ENCODE measurements at regions not wholly inside any gene's neighbourhood (a gene's known extent, or its start where the extent isn't known, plus 50 kb on each side); places are given as distances from the start of the nearest gene placed in this dataset.

GRCh38 chr11:69355959-69356702 lies 62.2 kb downstream of the MYEOV start:
- TF ChIP-seq CTCF (IDR thresholded peaks at IDR 0.05): no peak
- TF ChIP-seq POLR2A (IDR thresholded peaks at IDR 0.05): no peak
- intact Hi-C loops (cut with DNase I): no loop called here
- Histone ChIP-seq H3K4me1 (no peaks in the 10 kb centered on the region), H3K9me3 (no peaks in the 10 kb centered on the region), H3K36me3 (no peaks in the 10 kb centered on the region), H3K27me3 (no peaks in the 10 kb centered on the region), H3K4me3 (replicated peaks in 1 of 3) (no peak overlapping the region), H3K27ac (no peak overlapping the region)
- DNase-seq: no peak
- WGBS, 2 donors: 71 to 81% methylated on average over 8 of the region's 8 CpGs

GRCh38 chr11:69356703-69357457 lies 62.9 kb downstream of the MYEOV start:
- WGBS, 2 donors: 73 to 74% methylated on average over 13 to 15 of the region's 15 CpGs
- no peak for DNase-seq
- Histone ChIP-seq H3K36me3 (no peaks in the 10 kb centered on the region), H3K4me3 (replicated peaks in 1 of 3) (no peak overlapping the region), H3K9me3 (no peaks in the 10 kb centered on the region), H3K27me3 (no peaks in the 10 kb centered on the region), H3K4me1 (no peaks in the 10 kb centered on the region), H3K27ac (no peak overlapping the region)
- intact Hi-C loops (cut with DNase I): no loop called here
- no peak for TF ChIP-seq POLR2A (IDR thresholded peaks at IDR 0.05)
- TF ChIP-seq CTCF (IDR thresholded peaks at IDR 0.05): no peak

GRCh38 chr11:69357458-69358397 lies 63.8 kb downstream of the MYEOV start:
- WGBS, 2 donors: 83 to 86% methylated on average over 9 to 13 of the region's 18 CpGs
- TF ChIP-seq CTCF (IDR thresholded peaks at IDR 0.05): no peak
- TF ChIP-seq POLR2A (IDR thresholded peaks at IDR 0.05): no peak
- H3K9me3 ChIP-seq: no peaks in the 10 kb centered on the region
- no peaks in the 10 kb centered on the region for H3K4me1 ChIP-seq
- no peak for DNase-seq
- H3K36me3 ChIP-seq: no peaks in the 10 kb centered on the region
- intact Hi-C loops (cut with DNase I): no loop called here
- H3K27ac ChIP-seq: no peak overlapping the region
- H3K27me3 ChIP-seq: no peaks in the 10 kb centered on the region
- no peak overlapping the region for H3K4me3 ChIP-seq (replicated peaks in 1 of 3)

GRCh38 chr11:69358398-69359020 lies 64.6 kb downstream of the MYEOV start:
- H3K36me3 ChIP-seq: no peaks in the 10 kb centered on the region
- H3K4me3 ChIP-seq (replicated peaks in 1 of 3): no peak overlapping the region
- no peak for DNase-seq
- WGBS, 2 donors: 87 to 92% methylated on average over 6 to 8 of the region's 8 CpGs
- intact Hi-C loops (cut with DNase I): no loop called here
- no peak for TF ChIP-seq CTCF (IDR thresholded peaks at IDR 0.05)
- TF ChIP-seq POLR2A (IDR thresholded peaks at IDR 0.05): no peak
- H3K27me3 ChIP-seq: no peaks in the 10 kb centered on the region
- H3K27ac ChIP-seq: no peak overlapping the region
- H3K4me1 ChIP-seq: no peaks in the 10 kb centered on the region
- no peaks in the 10 kb centered on the region for H3K9me3 ChIP-seq
